ENCODE measurements at regions not wholly inside any gene's neighbourhood (a gene's known extent, or its start where the extent isn't known, plus 50 kb on each side); places are given as distances from the start of the nearest gene placed in this dataset.

DNA sequence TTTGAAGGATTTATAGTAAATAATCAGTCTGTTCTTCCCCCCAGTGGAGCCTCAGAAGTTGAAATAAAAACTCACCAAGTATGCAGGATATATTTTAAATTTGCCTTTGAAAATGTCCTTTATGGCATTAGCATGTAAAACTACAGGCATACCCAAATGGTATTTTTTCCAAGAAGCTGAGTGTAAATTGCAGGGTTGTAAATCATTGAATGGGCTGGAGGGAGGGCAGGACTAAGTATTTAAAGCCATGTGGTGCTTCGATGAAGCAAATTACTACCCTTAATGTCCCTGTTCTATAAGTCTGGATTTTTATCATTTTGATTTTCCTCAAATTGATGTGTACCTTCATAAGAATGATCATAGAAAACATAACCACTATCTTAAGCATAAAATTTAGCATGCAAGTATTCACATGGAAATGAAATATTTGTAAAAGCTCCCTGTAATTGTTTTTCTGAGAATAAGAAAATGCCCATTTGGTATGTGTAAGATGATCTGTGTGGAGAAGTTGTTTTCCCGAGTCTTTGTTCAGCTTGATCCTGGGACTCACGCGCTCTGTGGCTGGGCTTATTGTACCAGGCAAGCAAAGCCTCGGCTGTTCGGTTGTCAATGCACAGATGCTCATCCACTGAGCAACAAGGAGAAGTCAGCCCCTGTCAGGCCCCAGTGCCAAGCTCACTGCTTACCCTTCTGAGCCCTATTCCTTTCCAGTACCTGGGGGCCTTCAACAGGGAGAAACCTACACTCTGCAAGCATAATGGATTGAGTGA lies 66.7 kb downstream of the CD164 start:
- TF ChIP-seq, protein P1, sequence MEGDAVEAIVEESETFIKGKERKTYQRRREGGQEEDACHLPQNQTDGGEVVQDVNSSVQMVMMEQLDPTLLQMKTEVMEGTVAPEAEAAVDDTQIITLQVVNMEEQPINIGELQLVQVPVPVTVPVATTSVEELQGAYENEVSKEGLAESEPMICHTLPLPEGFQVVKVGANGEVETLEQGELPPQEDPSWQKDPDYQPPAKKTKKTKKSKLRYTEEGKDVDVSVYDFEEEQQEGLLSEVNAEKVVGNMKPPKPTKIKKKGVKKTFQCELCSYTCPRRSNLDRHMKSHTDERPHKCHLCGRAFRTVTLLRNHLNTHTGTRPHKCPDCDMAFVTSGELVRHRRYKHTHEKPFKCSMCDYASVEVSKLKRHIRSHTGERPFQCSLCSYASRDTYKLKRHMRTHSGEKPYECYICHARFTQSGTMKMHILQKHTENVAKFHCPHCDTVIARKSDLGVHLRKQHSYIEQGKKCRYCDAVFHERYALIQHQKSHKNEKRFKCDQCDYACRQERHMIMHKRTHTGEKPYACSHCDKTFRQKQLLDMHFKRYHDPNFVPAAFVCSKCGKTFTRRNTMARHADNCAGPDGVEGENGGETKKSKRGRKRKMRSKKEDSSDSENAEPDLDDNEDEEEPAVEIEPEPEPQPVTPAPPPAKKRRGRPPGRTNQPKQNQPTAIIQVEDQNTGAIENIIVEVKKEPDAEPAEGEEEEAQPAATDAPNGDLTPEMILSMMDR (conservative IDR thresholded peaks at IDR 0.05; ENCODE audit: low read depth, low read length), result no peak
- no peak overlapping the region for H3K4me3 ChIP-seq (ENCODE audit: low read depth, low read length)
- no peak for DNase-seq (ENCODE audit: low read depth)

DNA sequence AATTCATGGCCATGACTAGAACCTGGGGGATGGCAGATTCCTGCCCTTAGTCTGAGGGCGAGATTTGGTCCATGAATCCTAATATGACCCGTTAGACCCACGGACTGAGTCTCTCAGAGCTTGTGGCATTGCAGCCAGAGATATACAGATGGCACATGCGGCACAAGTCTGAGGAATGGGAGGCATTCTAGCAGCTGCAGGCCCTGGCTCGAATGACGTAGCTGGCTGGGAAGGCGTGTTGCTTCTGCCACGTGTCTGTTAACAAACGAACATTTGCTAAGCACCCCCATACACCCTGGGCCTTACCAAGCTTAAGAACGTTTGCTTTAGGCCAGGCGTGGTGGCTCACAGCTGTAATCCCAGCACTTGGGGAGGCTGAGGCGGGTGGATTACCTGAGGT lies 68.0 kb downstream of the CD164 start:
- DNase-seq (ENCODE audit: low read depth), result no peak
- TF ChIP-seq, protein P1 (conservative IDR thresholded peaks at IDR 0.05; ENCODE audit: low read depth, low read length), result no peak
- no peak overlapping the region for H3K4me3 ChIP-seq (ENCODE audit: low read depth, low read length)

DNA sequence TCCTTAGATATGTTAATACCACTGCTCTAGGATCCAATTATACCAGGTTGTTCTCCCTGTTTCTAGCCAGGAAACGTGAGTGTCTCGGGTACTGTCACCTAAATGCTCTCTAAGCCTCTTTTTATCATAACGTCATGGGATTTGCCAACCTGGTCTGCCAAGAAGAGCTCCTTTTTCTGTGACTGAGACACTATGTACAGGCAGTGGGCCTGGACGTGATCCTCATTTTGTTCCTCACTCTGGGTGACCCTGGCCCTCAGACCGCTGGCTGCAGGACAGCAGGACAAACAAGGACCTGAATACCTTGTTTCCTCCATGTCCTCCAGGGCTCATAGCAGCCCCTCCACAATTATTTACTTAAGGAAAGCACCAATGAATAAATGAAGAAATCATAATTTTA lies 69.1 kb downstream of the CD164 start:
- TF ChIP-seq, protein P1 (conservative IDR thresholded peaks at IDR 0.05; ENCODE audit: low read depth, low read length), result no peak
- no peak overlapping the region for H3K4me3 ChIP-seq (ENCODE audit: low read depth, low read length)
- no peak for DNase-seq (ENCODE audit: low read depth)

DNA sequence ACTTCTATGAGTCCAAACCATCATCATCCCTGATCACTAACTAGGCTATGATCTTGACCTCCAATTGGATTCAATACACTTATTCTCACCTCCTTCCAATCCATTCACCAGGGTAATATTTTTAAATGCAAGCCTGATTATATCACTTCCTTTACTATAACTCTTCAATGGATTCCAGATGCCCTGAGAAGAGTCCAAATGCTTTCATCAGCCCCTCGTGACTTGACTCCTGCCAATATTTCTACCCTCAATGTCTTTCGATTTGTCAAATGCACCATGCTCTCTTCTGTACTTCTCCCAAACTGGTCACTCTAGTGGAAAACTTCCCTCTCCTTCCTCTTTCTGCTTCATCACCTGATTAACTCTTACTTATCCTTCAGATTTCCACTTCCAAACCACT lies 70.8 kb downstream of the CD164 start:
- TF ChIP-seq, protein P1 (conservative IDR thresholded peaks at IDR 0.05; ENCODE audit: low read depth, low read length), result no peak
- no peak overlapping the region for H3K4me3 ChIP-seq (ENCODE audit: low read depth, low read length)
- DNase-seq (ENCODE audit: low read depth), result no peak

DNA sequence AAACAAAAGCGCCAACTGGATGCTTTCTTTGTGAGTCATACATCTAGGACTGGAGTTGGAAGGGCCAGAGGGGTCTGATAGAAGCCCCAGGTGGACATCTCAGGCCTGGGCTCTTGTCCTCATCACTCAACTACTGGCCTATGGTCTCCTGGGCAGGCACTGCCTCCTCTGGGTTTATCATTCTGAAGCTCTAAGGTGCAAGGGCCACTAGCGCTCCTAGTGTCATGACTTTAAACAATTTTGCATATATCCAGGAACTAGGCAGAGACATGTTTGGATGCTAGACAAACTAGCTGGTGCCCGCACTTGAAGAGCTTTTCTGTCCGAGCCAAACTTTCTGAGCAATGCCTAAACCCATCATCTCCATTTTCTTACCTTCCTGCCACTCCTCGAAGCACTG lies 72.3 kb downstream of the CD164 start:
- TF ChIP-seq, protein P1 (conservative IDR thresholded peaks at IDR 0.05; ENCODE audit: low read depth, low read length), result no peak
- DNase-seq (ENCODE audit: low read depth), result no peak
- no peak overlapping the region for H3K4me3 ChIP-seq (ENCODE audit: low read depth, low read length)

DNA sequence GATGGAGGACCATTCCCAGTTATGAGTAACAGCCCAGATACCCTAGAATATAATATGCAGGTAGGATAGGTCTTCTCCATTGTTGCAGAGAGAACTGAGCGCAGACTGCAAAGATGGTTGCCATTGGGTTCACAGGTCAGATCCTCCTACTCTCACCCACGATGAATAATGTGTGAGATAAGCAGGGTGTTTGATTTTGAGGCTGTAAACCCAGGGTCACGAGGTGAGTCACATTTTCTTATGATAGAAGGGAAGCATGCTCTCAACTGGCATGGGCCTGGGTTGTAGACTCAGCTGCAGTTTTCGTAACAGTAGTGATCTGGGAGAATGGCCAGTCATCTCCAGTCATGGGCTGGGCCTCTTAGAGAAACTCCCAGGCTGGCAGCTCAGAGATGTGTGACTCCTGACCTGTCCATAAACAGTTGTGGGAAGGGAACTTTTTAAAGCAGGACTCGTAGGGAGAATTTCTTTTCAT lies 74.2 kb downstream of the CD164 start:
- TF ChIP-seq, protein P1 (conservative IDR thresholded peaks at IDR 0.05; ENCODE audit: low read depth, low read length), result no peak
- peak; percentile 61 for DNase-seq (ENCODE audit: low read depth)
- no peak overlapping the region for H3K4me3 ChIP-seq (ENCODE audit: low read depth, low read length)

DNA sequence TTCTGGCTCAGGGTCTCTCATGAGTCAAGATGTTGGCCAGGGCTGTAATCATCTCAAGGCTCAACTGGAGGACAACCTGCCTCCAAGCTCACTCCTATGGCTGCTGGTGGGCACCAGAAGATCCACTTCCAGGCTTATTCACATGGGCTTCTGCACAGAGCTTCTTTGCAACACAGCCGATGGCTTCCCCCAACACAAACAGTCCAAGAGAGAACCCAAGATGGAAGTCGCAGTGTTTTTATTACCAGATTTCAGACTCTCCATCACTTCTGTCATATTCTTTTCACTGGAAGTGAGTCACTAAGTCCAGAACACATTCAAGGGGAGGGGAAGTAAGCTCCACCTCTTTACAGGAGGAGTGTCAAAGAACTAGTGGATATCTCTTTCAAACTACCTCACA lies 75.5 kb downstream of the CD164 start:
- DNase-seq (ENCODE audit: low read depth), result no peak
- no peak overlapping the region for H3K4me3 ChIP-seq (ENCODE audit: low read depth, low read length)
- TF ChIP-seq, protein P1 (conservative IDR thresholded peaks at IDR 0.05; ENCODE audit: low read depth, low read length), result no peak

Data from epithelial cell of proximal tubule (primary cell).